ENCODE measurements at regions not wholly inside any gene's neighbourhood (a gene's known extent, or its start where the extent isn't known, plus 50 kb on each side); places are given as distances from the start of the nearest gene placed in this dataset.

- intact Hi-C loops (cut with DNase I; ENCODE audit: low total_unique reads), result no loop called here
- TF ChIP-seq, protein P1, sequence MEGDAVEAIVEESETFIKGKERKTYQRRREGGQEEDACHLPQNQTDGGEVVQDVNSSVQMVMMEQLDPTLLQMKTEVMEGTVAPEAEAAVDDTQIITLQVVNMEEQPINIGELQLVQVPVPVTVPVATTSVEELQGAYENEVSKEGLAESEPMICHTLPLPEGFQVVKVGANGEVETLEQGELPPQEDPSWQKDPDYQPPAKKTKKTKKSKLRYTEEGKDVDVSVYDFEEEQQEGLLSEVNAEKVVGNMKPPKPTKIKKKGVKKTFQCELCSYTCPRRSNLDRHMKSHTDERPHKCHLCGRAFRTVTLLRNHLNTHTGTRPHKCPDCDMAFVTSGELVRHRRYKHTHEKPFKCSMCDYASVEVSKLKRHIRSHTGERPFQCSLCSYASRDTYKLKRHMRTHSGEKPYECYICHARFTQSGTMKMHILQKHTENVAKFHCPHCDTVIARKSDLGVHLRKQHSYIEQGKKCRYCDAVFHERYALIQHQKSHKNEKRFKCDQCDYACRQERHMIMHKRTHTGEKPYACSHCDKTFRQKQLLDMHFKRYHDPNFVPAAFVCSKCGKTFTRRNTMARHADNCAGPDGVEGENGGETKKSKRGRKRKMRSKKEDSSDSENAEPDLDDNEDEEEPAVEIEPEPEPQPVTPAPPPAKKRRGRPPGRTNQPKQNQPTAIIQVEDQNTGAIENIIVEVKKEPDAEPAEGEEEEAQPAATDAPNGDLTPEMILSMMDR (IDR thresholded peaks at IDR 0.05), result no peak
- TF ChIP-seq POLR2A (IDR thresholded peaks at IDR 0.05), result no peak
- 84 to 92% methylated on average over 8 to 10 of the region's 10 CpGs for WGBS, 2 donors
- no peak for DNase-seq (ENCODE audit: low spot score in 2 of 2)
- H3K4me3 ChIP-seq (ENCODE audit: low read depth, poor library complexity, severe bottlenecking), result no peak overlapping the region
Observed at GRCh38 chr18:78297048-78297447, 682.6 kb upstream of the SALL3 start.

DNA sequence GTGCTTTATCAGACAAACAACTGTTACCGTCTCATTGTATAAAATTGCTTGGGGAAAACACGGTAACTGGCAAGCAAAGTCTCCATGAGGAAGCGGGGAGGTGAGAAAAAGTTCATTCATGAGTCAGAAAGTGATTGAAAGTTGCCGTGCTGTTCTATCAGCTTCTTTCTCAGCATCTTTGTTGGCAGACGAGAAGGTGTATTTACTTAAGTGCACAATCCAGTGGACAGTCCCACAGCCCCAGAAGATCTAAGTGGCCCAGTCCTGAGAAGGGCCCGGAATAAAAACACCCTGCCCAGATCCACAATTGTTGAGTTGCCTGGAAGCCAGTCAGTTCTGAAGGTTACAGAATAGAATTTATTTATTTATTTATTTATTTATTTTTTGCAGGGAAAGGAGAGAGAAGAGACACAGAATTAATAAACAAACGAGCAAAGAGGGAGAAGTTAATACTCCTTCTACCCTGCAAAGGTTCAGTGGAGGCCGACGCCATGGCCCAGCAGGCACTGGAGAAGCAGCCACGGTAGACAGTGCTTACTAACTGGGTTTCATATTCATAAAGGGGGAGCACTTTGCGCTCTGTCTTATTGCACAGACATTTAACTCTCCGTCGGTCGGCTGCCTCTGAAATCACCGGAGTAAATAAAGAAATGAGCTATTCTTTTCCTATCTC lies 676.0 kb upstream of the SALL3 start:
- TF ChIP-seq POLR2A (IDR thresholded peaks at IDR 0.05), result no peak
- TF ChIP-seq, protein P1 (IDR thresholded peaks at IDR 0.05), result no peak
- intact Hi-C loops (cut with DNase I; ENCODE audit: low total_unique reads), result no loop called here
- DNase-seq (ENCODE audit: low spot score in 2 of 2), result no peak
- no peak overlapping the region for H3K4me3 ChIP-seq (ENCODE audit: low read depth, poor library complexity, severe bottlenecking)
- 70 to 75% methylated on average over 15 of the region's 15 CpGs for WGBS, 2 donors

GRCh38 chr18:78304192-78305164 lies 675.1 kb upstream of the SALL3 start:
- TF ChIP-seq, protein P1 (IDR thresholded peaks at IDR 0.05), result no peak
- TF ChIP-seq POLR2A (IDR thresholded peaks at IDR 0.05), result no peak
- intact Hi-C loops (cut with DNase I; ENCODE audit: low total_unique reads), result no loop called here
- no peak for DNase-seq (ENCODE audit: low spot score in 2 of 2)
- H3K4me3 ChIP-seq (ENCODE audit: low read depth, poor library complexity, severe bottlenecking), result no peak overlapping the region
- 69 to 74% methylated on average over 25 of the region's 25 CpGs for WGBS, 2 donors

DNA sequence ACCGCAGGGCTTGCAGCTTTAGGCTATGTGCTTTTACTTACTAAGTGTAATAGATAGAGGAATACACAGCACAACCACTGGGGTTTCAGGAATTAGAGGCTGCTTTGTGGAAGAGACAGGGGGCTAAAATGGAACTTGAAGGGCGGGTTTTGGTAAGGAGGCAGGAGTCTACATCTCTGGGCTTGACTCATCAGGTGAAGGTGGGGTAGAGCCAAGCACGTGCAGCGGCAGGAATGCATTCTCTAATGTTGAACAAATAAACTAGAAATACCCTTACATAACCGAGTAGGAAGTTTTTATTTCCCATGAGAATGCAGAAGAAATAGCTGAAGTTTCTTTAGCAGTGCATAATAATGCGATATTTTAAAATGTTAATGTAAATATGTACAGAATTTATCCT lies 673.8 kb upstream of the SALL3 start:
- intact Hi-C loops (cut with DNase I; ENCODE audit: low total_unique reads), result no loop called here
- H3K4me3 ChIP-seq (ENCODE audit: low read depth, poor library complexity, severe bottlenecking), result no peak overlapping the region
- TF ChIP-seq, protein P1 (IDR thresholded peaks at IDR 0.05), result no peak
- no peak for TF ChIP-seq POLR2A (IDR thresholded peaks at IDR 0.05)
- 47 to 50% methylated on average over 6 of the region's 6 CpGs for WGBS, 2 donors
- DNase-seq (ENCODE audit: low spot score in 2 of 2), result no peak

GRCh38 chr18:78309307-78309706 lies 670.3 kb upstream of the SALL3 start:
- intact Hi-C loops (cut with DNase I; ENCODE audit: low total_unique reads), result no loop called here
- WGBS, 2 donors, result 67 to 83% methylated on average over 41 to 42 of the region's 42 CpGs
- DNase-seq (ENCODE audit: low spot score in 2 of 2), result no peak
- no peak for TF ChIP-seq POLR2A (IDR thresholded peaks at IDR 0.05)
- TF ChIP-seq, protein P1 (IDR thresholded peaks at IDR 0.05), result no peak
- no peak overlapping the region for H3K4me3 ChIP-seq (ENCODE audit: low read depth, poor library complexity, severe bottlenecking)
